GM21528 (cell line): ENCODE measurements at regions not wholly inside any gene's neighbourhood (a gene's known extent, or its start where the extent isn't known, plus 50 kb on each side); places are given as distances from the start of the nearest gene placed in this dataset.
"Not testable (repeated sequence)": the region's sequence is repeated elsewhere in the genome, so short reads cannot be mapped to it uniquely, and the experiment has no call there.

Experiments
- ATAC-seq: cut with Tn5 transposase; IDR thresholded peaks from one replicate; pipeline ENCODE4 v1.9.1; 2021; ENCODE audit warnings: mild to moderate bottlenecking, moderate library complexity; ENCODE audit not compliant: unreplicated experiment, low FRiP score

GRCh38 chrX:39779952-39780783 lies 317.6 kb downstream of the BCOR start:
- no peak for ATAC-seq

DNA sequence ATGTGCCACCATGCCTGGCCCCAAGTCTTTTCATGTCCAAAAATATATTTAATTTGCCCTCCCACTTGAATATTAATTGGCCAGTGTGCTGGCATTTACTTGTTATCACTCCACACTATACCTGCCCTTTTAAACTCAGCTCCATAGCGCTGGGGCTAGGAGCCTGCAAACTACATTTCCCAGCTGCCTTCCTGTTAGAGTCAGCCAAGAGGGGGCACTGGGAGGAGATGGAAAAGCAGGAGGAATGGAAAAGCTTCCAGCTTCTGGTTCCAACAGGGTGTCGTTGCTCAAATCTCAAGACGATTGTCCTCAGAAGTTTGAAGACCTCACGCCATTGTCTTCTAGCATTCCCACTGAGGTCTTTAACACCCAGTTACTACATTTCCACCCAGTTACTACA lies 315.5 kb downstream of the BCOR start:
- no peak for ATAC-seq

DNA sequence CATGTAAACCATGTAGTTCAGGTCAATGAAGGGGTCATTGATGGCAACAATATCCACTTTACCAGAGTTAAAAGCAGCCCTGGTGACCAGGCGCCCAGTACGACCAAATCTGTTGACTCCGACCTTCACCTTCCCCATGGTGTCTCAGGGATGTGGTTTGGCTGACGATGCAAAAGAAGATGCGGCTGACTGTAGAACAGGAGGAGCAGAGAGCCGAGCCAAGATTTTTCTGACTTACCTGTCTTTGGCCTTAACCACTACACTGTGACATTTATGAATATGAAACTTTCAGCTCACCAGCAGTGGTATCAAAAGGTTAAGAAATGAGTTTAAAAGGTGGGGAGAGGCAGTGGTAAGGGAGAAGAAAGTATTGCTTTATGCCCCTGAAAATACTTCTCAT lies 309.8 kb downstream of the BCOR start:
- no peak for ATAC-seq

DNA sequence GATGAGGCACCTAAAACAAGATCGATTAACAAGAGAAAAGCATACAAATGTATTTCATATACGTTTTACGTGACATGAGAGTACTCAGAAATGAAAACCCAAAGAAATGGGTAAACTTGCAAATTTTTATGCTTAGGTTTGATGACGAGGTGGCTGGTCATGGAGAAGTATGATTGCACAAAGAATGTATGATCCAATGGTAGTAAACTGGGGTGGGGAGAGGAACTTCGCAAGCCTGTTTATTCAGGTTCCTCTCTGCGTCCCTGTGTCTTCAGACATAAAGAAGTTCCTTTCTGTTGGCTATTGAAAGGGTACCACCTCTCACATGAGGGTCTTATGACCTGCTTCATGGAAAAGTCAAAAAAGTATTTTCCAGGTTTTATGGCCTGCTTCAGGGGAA lies 309.2 kb downstream of the BCOR start:
- no peak for ATAC-seq

GRCh38 chrX:39791691-39792090 lies 306.1 kb downstream of the BCOR start:
- ATAC-seq = no peak

- no peak for ATAC-seq
These were observed 302.2 kb downstream of the BCOR start for GRCh38 chrX:39795605-39796004.

- no peak for ATAC-seq
These were observed 300.9 kb downstream of the BCOR start for GRCh38 chrX:39796856-39797255.

- ATAC-seq = not testable (repeated sequence)
These were observed 299.3 kb downstream of the BCOR start for GRCh38 chrX:39798488-39798887.

- no peak for ATAC-seq
These were observed 295.4 kb downstream of the BCOR start for GRCh38 chrX:39802354-39802753.

DNA sequence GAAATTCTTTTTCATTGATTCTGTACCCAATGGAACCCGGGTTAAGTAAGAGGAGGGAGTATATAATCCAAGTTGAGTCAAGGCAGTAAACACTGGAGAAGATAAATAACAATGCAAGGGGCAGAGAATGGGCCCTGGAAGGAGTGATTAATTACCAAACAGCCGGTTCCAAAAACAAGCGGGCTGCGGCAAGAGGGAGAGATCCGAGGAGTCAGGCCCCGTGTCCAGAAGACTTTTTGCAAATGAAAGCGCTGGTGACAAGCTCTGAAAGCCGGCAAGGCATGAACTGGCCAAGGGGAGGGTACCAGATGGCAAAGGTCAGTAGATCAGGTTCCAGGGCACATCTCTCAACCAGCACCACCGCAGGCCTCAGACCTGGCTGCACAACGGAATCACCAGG lies 294.9 kb downstream of the BCOR start:
- no peak for ATAC-seq

DNA sequence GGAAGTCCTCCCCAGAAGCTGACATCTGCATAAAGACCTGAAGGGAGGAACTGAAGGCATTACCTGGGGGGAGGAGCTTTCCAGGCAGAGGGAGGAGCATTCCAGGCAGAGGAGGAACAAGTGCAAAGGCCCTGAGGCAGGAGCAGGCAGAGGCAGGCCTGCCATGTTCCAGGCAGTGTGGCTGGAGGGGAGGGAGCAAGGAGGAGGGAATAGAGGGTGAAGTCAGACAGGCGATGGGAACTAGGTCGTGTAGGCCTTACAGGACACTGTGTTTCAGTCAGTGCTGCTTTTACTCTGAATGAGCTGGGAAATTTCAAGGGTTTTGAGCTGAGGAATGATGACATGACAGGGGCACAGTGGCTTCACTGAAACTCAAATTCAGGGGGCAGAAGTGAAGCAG lies 292.7 kb downstream of the BCOR start:
- ATAC-seq = no peak

- no peak for ATAC-seq
These were observed 291.9 kb downstream of the BCOR start for GRCh38 chrX:39805825-39806224.

DNA sequence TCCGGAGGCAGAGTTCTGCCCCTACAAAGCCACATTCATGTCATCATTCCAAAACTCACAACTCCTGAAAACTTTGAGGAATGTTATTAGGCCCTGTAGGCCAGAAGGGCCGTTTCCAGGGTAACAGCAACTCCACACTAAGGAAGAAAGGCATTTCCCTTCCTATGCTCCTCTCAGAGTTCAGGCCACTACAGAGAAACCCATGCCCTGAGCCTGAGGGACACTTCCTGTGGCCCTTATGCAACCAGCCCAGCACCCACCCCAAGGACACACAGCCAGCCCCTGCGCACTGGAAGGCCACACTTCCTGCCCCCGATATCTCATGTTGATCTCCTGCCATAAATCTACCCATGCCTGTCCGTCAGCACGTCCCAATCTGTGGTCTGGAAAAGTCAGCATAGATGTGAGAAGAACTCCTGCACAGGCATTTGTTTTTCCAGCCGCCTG lies 289.3 kb downstream of the BCOR start:
- ATAC-seq = no peak

DNA sequence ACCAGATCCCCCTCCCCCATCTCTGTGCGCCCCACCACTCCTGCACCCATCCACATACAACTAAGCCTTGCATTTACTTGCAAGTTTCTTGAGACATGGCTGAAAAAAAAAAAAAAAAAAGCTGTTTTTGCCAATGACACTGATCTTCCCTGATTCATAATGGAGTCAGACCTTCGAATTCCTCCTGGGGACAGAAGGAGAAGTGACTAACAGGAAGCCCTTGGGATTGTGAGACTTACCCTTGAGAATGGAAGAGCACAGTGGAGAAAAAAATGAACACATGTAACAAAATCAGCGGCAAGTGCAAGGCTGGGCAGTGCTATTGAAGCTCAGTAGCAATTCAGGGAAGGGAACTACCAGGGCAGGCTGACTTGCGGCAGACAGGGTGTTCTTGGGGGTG lies 288.4 kb downstream of the BCOR start:
- no peak for ATAC-seq

DNA sequence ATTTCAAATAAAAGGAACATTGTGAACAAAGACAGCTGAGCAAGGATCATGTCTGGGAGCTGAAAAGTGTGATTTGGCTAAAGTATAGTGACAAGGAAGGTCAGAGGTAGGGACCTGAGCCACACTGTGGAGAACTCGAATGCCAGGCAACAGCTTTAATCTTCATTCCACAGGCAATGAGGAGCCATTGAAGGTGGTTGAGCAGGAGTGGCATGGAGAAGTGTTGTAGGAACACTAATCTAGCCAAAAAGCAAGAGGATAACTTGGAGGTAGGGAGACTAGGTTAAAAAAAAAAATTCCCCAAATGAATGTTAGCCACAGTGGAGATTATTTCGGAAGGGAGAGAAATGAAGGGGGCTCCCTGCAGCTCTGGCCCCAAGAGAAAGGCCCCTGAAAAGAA lies 286.9 kb downstream of the BCOR start:
- no peak for ATAC-seq

DNA sequence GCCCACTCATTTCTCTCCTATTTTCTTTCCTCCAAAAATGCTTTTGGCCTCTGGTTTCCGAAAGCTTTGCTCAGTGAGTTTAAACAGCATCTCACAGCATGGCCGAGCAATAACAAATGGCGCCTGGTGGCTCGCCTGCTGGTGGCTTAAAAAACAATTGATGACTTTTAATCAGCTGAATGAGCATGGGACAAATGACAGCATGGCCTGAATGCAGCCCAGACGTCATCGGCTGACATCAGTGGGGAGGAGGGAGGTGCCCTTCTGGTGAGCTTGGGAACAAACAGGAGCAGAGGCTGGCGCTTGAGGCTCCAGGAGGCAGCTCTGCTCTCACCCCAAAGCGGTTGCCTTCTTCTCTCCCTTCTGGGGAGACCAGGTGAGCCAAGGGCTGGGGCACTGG lies 286.4 kb downstream of the BCOR start:
- no peak for ATAC-seq

- no peak for ATAC-seq
These were observed 284.0 kb downstream of the BCOR start for GRCh38 chrX:39813631-39814277.

GRCh38 chrX:39814391-39814790 lies 283.4 kb downstream of the BCOR start:
- no peak for ATAC-seq

- no peak for ATAC-seq
These were observed 282.1 kb downstream of the BCOR start for GRCh38 chrX:39815631-39816030.

DNA sequence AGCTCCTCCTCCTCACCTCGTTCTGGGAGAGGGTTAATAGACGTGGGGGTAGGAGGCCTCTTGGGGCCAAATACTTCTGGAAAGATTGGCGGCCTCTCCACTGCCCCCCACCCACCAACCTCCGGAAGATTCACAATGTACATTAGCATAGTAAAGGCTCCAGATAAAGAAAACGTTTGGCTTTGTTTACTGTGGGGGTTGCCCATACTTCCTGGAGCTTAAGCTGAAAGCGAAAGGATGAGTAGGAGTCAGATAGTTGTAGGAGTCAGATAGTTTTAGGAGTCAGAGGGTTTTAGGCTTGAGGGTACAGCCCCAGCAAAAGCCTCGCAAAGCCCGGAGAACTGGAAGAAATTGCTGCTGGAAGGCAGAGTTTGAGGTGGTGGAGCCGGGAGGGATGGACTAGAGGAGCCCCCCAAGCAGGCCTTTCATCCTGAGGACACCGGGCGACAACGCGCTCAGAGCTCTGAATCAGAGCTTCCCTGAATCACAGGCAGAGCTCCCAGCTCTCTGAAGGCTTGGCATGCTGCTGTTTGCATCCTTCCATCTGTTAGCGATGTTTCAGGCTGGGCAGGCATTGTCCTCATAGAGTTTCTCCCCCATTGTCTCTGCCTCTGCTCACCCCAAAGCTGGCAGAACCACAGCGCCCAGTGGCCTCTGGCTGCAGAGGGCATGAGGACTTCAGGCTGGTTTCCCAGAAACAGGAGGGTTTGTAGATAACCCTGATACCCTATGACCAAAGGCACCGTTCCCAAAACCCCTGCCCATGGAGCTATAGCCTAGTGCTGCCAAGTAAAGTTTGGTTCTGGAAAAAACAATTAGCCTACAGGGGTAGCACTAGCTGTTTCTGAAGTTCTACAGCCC lies 280.7 kb downstream of the BCOR start:
- no peak for ATAC-seq
